HL-60 (cell line): ENCODE measurements at regions not wholly inside any gene's neighbourhood (a gene's known extent, or its start where the extent isn't known, plus 50 kb on each side); places are given as distances from the start of the nearest gene placed in this dataset.

Source experiments
- GABPA ChIP-seq: IDR thresholded peaks from 2 replicates; pipeline ENCODE4 v1.6.1; 2012; ENCODE audit warnings: low read depth
- POLR2AphosphoS5 ChIP-seq: IDR thresholded peaks from 2 replicates; pipeline ENCODE4 v1.6.1; 2012; ENCODE audit warnings: low read depth
- SPI1 ChIP-seq: IDR thresholded peaks from 2 replicates; pipeline ENCODE4 v1.6.1; 2012; ENCODE audit warnings: low read depth, mild to moderate bottlenecking, borderline replicate concordance
- TF ChIP-seq, protein P1 (sequence below): IDR thresholded peaks from one replicate; pipeline ENCODE4 v1.5.1; 2011; ENCODE audit warnings: low read length, control low read depth, inconsistent platforms; ENCODE audit not compliant: insufficient read depth
- TF ChIP-seq, protein P2 (sequence below): IDR thresholded peaks from 2 replicates; pipeline ENCODE4 v1.6.1; 2012; ENCODE audit warnings: low read depth; ENCODE audit not compliant: insufficient replicate concordance

DNA sequence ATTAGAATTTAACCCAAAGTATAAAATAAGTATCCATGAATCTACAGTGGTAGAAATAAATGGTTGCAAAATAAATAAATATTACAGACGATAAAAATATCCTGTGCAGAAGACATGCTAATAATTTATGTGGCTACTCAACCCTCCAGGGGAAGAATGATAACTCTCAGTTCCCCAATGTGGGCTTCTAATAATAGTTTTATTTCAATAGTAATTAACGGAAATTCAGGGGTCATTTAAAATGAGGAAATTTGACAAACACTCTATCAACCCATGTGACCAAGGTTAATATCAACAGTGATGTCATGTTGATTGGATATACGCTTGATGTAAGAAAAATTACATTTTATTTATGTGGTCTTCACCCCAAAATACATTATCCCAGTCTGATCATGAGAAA lies 1082.6 kb upstream of the LRRTM3 start:
- TF ChIP-seq, protein P1, sequence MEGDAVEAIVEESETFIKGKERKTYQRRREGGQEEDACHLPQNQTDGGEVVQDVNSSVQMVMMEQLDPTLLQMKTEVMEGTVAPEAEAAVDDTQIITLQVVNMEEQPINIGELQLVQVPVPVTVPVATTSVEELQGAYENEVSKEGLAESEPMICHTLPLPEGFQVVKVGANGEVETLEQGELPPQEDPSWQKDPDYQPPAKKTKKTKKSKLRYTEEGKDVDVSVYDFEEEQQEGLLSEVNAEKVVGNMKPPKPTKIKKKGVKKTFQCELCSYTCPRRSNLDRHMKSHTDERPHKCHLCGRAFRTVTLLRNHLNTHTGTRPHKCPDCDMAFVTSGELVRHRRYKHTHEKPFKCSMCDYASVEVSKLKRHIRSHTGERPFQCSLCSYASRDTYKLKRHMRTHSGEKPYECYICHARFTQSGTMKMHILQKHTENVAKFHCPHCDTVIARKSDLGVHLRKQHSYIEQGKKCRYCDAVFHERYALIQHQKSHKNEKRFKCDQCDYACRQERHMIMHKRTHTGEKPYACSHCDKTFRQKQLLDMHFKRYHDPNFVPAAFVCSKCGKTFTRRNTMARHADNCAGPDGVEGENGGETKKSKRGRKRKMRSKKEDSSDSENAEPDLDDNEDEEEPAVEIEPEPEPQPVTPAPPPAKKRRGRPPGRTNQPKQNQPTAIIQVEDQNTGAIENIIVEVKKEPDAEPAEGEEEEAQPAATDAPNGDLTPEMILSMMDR = no peak
- TF ChIP-seq POLR2AphosphoS5 = no peak
- no peak for TF ChIP-seq GABPA
- TF ChIP-seq SPI1 = no peak
- TF ChIP-seq, protein P2, sequence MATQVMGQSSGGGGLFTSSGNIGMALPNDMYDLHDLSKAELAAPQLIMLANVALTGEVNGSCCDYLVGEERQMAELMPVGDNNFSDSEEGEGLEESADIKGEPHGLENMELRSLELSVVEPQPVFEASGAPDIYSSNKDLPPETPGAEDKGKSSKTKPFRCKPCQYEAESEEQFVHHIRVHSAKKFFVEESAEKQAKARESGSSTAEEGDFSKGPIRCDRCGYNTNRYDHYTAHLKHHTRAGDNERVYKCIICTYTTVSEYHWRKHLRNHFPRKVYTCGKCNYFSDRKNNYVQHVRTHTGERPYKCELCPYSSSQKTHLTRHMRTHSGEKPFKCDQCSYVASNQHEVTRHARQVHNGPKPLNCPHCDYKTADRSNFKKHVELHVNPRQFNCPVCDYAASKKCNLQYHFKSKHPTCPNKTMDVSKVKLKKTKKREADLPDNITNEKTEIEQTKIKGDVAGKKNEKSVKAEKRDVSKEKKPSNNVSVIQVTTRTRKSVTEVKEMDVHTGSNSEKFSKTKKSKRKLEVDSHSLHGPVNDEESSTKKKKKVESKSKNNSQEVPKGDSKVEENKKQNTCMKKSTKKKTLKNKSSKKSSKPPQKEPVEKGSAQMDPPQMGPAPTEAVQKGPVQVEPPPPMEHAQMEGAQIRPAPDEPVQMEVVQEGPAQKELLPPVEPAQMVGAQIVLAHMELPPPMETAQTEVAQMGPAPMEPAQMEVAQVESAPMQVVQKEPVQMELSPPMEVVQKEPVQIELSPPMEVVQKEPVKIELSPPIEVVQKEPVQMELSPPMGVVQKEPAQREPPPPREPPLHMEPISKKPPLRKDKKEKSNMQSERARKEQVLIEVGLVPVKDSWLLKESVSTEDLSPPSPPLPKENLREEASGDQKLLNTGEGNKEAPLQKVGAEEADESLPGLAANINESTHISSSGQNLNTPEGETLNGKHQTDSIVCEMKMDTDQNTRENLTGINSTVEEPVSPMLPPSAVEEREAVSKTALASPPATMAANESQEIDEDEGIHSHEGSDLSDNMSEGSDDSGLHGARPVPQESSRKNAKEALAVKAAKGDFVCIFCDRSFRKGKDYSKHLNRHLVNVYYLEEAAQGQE = no peak
